NCI-H748 treated with DMSO at 0.1 percent for 48 hours (cell line): ENCODE measurements at regions not wholly inside any gene's neighbourhood (a gene's known extent, or its start where the extent isn't known, plus 50 kb on each side); places are given as distances from the start of the nearest gene placed in this dataset.
"Not testable (repeated sequence)": the region's sequence is repeated elsewhere in the genome, so short reads cannot be mapped to it uniquely, and the experiment has no call there.

Experiments used
- DNase-seq: peaks from one replicate; lab custom pipeline; 2025; lab: John Stamatoyannopoulos, UW

DNA sequence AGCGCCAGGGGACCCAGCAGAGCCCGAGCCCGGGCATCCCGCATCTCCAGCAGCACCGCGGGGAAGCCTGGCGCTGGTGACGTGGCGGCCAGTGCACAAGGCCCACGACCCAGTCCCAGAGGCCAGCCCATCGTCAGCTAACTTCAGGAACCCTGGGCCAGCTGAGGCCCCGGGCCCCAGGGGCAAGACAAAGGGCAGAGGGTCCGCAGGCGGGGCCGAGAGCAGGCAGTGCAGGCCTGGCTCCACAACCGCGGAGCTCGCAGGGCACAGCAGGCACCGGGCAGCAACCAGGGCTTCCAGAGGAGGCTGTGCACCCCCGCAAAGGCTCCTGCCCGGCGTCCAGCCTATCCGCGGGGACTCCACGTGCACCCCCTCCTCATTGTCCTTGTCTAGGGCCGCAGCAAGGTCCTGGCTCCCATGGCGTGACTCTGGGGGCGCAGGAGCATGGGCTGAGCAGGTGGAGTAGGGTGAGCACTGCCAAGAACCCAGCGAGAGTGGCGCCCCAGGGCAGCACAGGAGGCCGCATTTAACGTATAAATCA lies 352.5 kb downstream of the KCNJ18 start:
- DNase-seq = not testable (repeated sequence)

DNA sequence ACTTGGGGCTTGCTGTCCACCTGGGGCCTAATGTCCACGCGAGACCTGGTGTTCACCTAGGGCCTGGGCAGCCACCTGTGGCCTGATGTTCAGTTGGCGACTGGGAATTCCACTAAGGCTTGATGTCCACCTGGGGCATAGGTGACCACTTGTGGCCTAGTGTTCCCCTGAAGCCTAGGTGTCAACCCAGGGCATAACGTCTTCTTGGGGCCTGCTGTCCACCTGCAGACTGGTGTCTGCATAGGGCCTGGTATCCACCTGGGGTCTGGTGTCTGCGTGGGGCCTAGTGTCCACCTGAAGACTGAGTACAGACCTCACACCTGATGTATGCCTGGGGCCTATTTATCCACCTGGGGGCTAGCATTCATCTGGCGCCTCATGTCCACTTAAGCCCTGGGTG lies 355.2 kb downstream of the KCNJ18 start:
- DNase-seq = not testable (repeated sequence)

GRCh38 chr17:22048226-22048625 lies 355.9 kb downstream of the KCNJ18 start:
- not testable (repeated sequence) for DNase-seq

- not testable (repeated sequence) for DNase-seq
These were observed 358.4 kb downstream of the KCNJ18 start for GRCh38 chr17:22050766-22051165.

GRCh38 chr17:22052715-22053114 lies 360.4 kb downstream of the KCNJ18 start:
- DNase-seq = not testable (repeated sequence)

GRCh38 chr17:22056566-22056965 lies 364.2 kb downstream of the KCNJ18 start:
- DNase-seq = not testable (repeated sequence)

DNA sequence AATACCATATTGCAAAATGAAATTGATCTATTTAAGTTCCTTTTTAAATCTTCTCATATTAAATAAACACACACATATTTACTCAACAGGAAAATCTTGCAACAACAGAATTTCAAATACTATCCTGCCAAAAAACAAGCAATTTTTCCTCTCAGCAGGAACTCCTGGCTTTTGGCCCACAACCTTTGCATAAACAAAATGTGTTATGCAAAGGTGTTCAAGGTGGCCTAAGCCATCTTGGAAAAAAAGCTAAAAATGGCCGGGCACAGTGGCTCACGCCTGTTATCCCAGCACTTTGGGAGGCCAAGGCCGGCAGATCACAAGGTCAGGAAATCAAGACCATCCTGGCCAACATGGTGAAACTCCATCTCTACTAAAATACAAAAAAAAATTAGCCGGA lies 383.6 kb downstream of the KCNJ18 start:
- not testable (repeated sequence) for DNase-seq

GRCh38 chr17:22088589-22088988 lies 396.3 kb downstream of the KCNJ18 start:
- DNase-seq = not testable (repeated sequence)

GRCh38 chr17:22090263-22090935 lies 398.1 kb downstream of the KCNJ18 start:
- no peak for DNase-seq

DNA sequence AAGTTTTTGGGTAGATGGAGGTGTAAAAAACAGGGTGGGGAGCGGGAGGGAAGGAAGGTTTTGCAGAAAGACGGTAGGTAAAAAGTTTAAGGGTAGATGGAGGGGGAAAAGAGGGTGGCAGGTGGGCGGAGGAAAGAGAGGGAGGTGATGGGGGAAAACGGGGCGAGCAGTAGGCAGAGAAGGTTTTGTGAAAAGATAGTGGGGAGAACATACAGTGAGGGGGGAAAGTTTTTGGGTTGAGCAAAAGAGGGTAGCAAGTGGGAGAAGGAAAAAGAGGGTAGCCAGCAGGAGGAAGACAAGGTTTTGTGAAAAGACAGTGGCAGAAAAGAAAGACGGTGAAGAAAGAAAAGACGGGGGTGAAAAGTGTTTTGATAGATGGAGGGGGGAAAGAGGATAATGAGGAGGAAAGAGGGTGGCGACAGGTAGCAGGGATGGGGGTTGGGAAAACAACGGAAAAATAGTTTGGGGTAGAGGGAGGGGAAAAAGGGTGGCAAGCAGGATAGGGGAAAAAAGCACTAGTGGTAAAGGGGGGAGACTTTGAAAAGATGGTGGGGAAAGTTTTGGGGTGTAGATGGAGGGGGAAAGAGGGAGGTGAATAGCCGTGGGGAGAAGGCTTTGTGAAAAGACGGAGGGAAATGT lies 398.8 kb downstream of the KCNJ18 start:
- DNase-seq = not testable (repeated sequence)

DNA sequence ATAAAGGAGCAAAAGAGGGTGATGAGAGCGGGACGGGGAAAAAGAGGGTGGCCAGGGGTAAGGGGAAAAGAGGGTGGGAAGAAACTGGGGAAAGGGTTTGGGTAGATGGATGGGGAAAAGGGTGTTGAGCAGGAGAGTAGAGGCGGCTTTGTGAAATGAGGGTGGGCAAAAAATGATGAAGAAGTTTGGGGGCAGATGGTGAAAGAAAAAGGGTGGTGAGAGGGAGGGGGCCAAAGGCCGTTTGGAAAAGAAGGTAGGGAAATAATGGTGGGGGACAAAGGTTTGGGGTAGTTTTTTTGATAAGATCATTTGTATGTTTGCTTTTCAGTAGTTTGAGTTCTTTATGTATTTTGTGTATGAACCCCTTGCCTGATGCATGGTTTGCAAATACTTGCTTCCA lies 399.5 kb downstream of the KCNJ18 start:
- DNase-seq = not testable (repeated sequence)

DNA sequence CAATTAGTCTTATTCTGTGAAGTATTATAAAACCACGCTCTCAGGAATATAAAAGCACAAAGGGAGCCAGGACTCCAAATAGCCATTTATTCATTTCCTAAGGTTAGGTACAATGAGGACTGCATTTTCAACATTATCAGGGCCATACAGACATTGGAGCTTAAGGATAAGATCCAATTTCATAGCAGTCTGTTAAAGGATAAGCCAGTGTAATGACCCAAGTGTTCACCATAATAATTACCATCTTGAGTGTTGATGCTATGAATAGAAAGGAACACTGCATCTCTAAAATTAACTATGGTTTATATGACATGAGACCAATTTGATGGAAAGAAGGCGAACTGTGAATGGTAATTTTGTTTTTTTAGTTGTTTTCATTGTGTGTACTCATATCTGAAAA lies 403.1 kb downstream of the KCNJ18 start:
- not testable (repeated sequence) for DNase-seq

DNA sequence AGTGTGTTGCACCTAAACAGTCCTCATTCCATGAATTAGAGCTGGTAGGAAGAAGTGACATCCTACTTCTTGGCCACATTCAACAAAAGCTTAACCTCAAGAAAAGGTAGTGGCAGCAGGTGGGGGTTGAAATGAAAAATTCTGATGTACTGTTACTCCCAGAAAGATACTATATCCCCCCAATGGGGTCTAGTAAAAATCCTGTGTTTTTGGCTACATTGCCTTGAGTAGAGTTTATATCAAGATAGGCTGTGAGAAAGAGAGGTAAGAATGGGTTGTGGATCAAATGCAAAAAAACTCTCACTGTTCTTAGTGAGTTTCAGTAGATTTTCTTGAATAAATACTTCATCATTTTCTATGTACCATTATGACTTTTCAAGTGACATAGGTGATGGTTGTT lies 407.3 kb downstream of the KCNJ18 start:
- not testable (repeated sequence) for DNase-seq

DNA sequence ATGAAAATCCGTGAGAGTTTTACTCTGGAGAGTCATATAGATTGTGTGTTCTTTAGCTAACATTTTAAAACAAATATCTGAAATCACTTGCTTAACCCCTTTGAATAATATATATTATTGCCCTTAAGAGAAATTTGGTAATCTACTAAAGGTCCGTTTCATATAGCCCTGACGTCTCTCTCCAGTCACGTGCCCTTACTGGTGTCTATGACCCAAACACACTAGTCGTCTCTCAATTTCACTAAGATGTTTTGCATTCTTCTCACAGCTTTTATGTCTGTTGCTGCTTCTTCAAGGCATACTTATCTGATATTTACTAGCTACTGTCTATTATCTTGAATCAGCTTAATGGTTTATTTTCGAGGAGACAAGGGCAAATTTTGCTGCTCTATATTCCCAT lies 409.9 kb downstream of the KCNJ18 start:
- DNase-seq = no peak

DNA sequence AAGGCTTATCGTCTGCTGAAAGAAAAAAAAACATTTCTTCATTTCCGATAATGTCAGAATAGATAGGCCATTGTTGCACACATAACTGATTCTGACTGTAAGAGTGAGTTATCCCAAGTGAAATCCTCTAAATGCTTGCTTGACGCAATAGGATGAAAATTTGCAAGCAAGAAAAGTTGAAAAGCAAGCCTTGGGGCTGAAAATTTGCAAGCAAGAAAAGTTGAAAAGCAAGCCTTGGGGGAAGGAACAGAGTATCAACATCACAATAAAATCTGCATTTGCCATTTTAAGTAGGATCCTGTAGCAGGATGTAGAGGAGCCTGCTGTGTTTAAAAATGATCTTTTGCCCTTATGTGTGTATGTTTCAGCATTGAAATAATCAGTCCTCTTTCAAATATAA lies 424.4 kb downstream of the KCNJ18 start:
- DNase-seq = not testable (repeated sequence)

DNA sequence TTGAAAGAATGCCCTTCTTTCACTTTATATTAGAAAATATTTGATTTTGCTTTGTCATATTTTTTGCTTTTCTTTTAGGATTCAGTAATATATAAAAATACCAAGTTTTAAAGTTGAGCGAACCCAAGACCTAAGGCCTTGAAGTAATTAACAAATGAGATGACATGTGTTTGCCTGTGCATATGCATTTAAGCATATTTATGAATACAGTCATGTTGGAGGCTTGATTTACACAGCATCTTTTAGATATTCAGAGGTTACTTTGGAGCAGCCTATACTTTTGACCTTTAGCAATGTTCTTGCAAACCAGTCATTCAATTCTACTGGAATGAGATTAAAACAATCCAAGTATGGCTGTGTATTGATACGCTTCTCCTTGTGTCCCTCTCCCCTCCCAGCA lies 425.1 kb downstream of the KCNJ18 start:
- DNase-seq = not testable (repeated sequence)

DNA sequence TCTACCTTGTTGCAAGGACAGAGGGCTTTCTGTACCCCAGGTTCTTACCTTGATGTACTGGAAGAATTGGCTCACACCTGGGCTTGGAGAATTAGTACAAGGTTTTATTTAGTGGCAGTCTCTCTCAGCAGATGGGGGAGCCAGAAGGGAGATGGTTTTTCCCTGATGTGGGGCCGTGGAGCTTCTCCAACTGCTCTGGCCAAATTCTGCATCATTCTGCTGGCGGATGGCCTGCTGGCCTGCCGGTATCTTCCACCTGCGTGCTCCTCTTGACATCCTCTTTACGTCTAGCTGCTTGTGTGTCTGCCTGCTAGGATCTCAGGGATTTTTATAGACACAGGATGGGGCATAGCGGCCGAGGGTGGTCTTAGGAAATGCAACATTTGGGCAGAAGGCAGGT lies 426.7 kb downstream of the KCNJ18 start:
- not testable (repeated sequence) for DNase-seq

- not testable (repeated sequence) for DNase-seq
These were observed 427.4 kb downstream of the KCNJ18 start for GRCh38 chr17:22119751-22120150.

DNA sequence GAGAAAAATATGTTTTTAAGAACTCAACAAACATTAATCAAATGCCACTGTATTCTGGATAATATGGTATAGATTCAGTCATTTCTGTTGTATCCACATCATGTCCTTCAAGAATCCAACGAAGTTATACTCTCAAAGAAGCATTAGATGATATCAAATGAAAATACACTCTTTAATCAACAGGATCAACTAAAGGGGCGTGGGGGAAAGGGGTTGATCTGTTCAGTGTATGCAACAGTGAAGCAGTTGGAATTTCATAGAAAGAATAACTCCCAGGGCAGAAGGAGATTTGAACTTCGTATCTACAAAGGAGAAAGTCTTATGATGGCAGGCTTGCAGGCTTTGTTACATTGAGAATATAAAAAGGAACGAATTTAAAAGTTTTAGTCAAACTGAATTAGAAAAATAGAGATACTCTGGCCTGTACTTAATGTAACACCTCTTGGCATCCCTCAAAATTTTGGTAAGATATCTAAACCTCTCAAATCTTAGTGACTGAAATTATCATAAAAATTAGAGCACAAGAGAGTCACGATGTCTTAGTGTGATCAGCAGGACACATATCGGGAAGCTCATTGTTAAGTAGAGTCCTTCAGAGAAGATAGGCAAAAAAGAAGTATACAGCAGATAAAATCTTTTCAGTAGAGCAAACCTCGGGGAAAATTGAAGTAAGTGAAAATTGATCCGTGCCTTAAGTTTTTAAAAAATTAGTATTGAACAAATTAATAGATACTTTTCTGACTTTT lies 431.4 kb downstream of the KCNJ18 start:
- DNase-seq = no peak

GRCh38 chr17:22128171-22128570 lies 435.8 kb downstream of the KCNJ18 start:
- DNase-seq = no peak

DNA sequence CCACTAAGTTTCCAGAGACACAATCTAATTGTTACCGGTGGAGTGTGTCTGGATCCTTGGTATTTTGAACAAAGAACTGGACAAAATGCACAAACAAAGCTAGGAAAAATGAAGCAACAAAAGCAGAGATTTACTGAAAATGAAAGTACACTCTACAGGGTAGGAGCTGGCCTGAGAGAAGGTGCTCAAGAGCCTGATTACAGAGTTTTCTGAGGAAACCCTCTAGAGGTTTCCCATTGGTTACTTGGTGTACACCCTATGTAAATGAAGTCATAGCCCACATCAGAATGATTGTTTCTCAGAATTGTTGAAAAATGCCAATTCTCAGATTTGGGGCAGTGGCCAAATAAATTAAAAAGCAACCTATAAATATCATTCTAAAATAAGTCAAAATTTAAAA lies 436.4 kb downstream of the KCNJ18 start:
- DNase-seq = no peak

DNA sequence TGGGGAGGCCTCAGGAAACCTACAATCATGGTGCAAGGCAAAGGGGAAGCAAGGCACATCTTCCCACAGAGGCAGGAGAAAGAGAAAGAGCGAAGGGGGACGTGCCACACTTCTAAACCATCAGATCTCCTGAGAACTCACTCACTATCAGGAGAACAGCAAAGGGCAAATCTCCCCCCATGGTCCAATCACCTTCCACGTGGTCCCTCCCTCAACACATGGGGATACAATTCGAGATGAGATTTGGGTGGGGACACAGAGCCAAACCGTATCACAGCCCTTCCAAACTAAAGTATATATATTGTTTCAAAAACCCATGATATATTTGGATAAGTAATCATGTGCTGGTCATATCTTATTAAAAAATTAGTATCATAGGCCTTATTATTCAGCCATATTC lies 437.6 kb downstream of the KCNJ18 start:
- not testable (repeated sequence) for DNase-seq

GRCh38 chr17:22131740-22132139 lies 439.4 kb downstream of the KCNJ18 start:
- no peak for DNase-seq
